ENCODE measurements at regions not wholly inside any gene's neighbourhood (a gene's known extent, or its start where the extent isn't known, plus 50 kb on each side); places are given as distances from the start of the nearest gene placed in this dataset.

GRCh38 chr1:166673722-166674121 is 165.6 kb upstream of the POGK start:
- H3K4me3 ChIP-seq (replicated peaks in 1 of 3; ENCODE audit: insufficient read depth in 1 of 3, low read depth in 1 of 3, low read length in 3 of 3) = no peak overlapping the region
- H3K36me3 ChIP-seq (ENCODE audit: control insufficient read depth in 2 of 2, extremely low read depth in 1 of 2, insufficient read depth in 2 of 2, low read length in 2 of 2) = no peaks in the 10 kb centered on the region
- H3K27me3 ChIP-seq (ENCODE audit: control insufficient read depth in 2 of 2, insufficient read depth in 2 of 2, low read length in 2 of 2) = no peaks in the 10 kb centered on the region
- H3K9ac ChIP-seq (replicated peaks; ENCODE audit: extremely low read depth, insufficient read depth, low read length) = no peak overlapping the region
- H3K9me3 ChIP-seq (replicated peaks; ENCODE audit: control insufficient read depth, insufficient read depth, low read length) = no peaks in the 10 kb centered on the region
- POLR2A ChIA-PET = no interaction called here
- no peaks in the 10 kb centered on the region for H4K20me1 ChIP-seq (replicated peaks; ENCODE audit: control insufficient read depth, extremely low read depth, insufficient read depth, low read length)
- no peak overlapping the region for H2AFZ ChIP-seq (ENCODE audit: low read depth, low read length)
- H3K4me1 ChIP-seq (ENCODE audit: control insufficient read depth, extremely low read depth, insufficient read depth, low read length) = no peaks in the 10 kb centered on the region
- dilution Hi-C loops (cut with MboI; ENCODE audit: extremely low pct_ligation_motif_present, low sequenced_read_pairs) = no loop called here
- intact Hi-C loops (cut with micrococcal nuclease) = no loop called here
- no TSS peak for BruUV-seq (replicated peaks)
- CTCF ChIA-PET = no interaction called here
- H3K79me2 ChIP-seq (ENCODE audit: control insufficient read depth, insufficient read depth, low read length) = no peaks in the 10 kb centered on the region
- no peak for DNase-seq (ENCODE audit: low read depth, low spot score)
- FAIRE-seq = no peak
- TF ChIP-seq FOS (IDR thresholded peaks at IDR 0.05; ENCODE audit: borderline replicate concordance, insufficient read depth, low read length) (no peak), MAX (IDR thresholded peaks at IDR 0.05; ENCODE audit: insufficient read depth, insufficient read length) (no peak), JUN (IDR thresholded peaks at IDR 0.05; ENCODE audit: borderline replicate concordance, insufficient read depth, insufficient read length, low read depth) (no peak), POLR2AphosphoS5 (IDR thresholded peaks at IDR 0.05; ENCODE audit: insufficient read depth, low read depth, low read length) (no peak), CTCF (IDR thresholded peaks at IDR 0.05; ENCODE audit: extremely low read depth in 1 of 2, insufficient read depth in 1 of 2, low read depth in 1 of 2, low read length in 2 of 2) (no peak), MYC (IDR thresholded peaks at IDR 0.05; ENCODE audit: low read depth, low read length) (no peak)
- H3K9me1 ChIP-seq (replicated peaks; ENCODE audit: control insufficient read depth, extremely low read depth, insufficient read depth, low read length) = no peaks in the 10 kb centered on the region
- no peak overlapping the region for H3K4me2 ChIP-seq (ENCODE audit: insufficient read depth, low read length)
- no peak overlapping the region for H3K27ac ChIP-seq (ENCODE audit: insufficient read depth, low read depth, low read length)

- H3K9ac ChIP-seq (replicated peaks; ENCODE audit: extremely low read depth, insufficient read depth, low read length) = no peak overlapping the region
- ChIA-PET CTCF (no interaction called here), POLR2A (no interaction called here)
- no peak for TF ChIP-seq MAX (IDR thresholded peaks at IDR 0.05; ENCODE audit: insufficient read depth, insufficient read length)
- no peak for TF ChIP-seq JUN (IDR thresholded peaks at IDR 0.05; ENCODE audit: borderline replicate concordance, insufficient read depth, insufficient read length, low read depth)
- no peak for TF ChIP-seq GATA2 (IDR thresholded peaks at IDR 0.05; ENCODE audit: insufficient read depth, insufficient read length, low read depth, low read length)
- TF ChIP-seq FOS (IDR thresholded peaks at IDR 0.05; ENCODE audit: borderline replicate concordance, insufficient read depth, low read length) = no peak
- TF ChIP-seq MYC (IDR thresholded peaks at IDR 0.05; ENCODE audit: low read depth, low read length) = no peak
- TF ChIP-seq POLR2AphosphoS5 (IDR thresholded peaks at IDR 0.05; ENCODE audit: insufficient read depth, low read depth, low read length) = no peak
- TF ChIP-seq CTCF (IDR thresholded peaks at IDR 0.05; ENCODE audit: extremely low read depth in 1 of 2, insufficient read depth in 1 of 2, low read depth in 1 of 2, low read length in 2 of 2) = no peak
- TF ChIP-seq EZH2 (IDR thresholded peaks at IDR 0.05; ENCODE audit: borderline replicate concordance, low read depth, low read length, severe bottlenecking) = no peak
- no peak for TF ChIP-seq POLR2A (IDR thresholded peaks at IDR 0.05; ENCODE audit: low read depth, low read length)
- no peak overlapping the region for H2AFZ ChIP-seq (ENCODE audit: low read depth, low read length)
- H3K27ac ChIP-seq (ENCODE audit: insufficient read depth, low read depth, low read length) = no peak overlapping the region
- no peak overlapping the region for H3K4me2 ChIP-seq (ENCODE audit: insufficient read depth, low read length)
- dilution Hi-C loops (cut with MboI; ENCODE audit: extremely low pct_ligation_motif_present, low sequenced_read_pairs) (no loop called here), intact Hi-C loops (cut with micrococcal nuclease) (no loop called here)
- BruUV-seq (replicated peaks) = no TSS peak
- no peaks in the 10 kb centered on the region for H3K9me3 ChIP-seq (replicated peaks; ENCODE audit: control insufficient read depth, insufficient read depth, low read length)
- H3K79me2 ChIP-seq (ENCODE audit: control insufficient read depth, insufficient read depth, low read length) = no peaks in the 10 kb centered on the region
- H3K36me3 ChIP-seq (ENCODE audit: control insufficient read depth in 2 of 2, extremely low read depth in 1 of 2, insufficient read depth in 2 of 2, low read length in 2 of 2) = no peaks in the 10 kb centered on the region
- H3K9me1 ChIP-seq (replicated peaks; ENCODE audit: control insufficient read depth, extremely low read depth, insufficient read depth, low read length) = no peaks in the 10 kb centered on the region
- no peaks in the 10 kb centered on the region for H3K4me1 ChIP-seq (ENCODE audit: control insufficient read depth, extremely low read depth, insufficient read depth, low read length)
- no peaks in the 10 kb centered on the region for H3K27me3 ChIP-seq (ENCODE audit: control insufficient read depth in 2 of 2, insufficient read depth in 2 of 2, low read length in 2 of 2)
- FAIRE-seq (no peak), DNase-seq (ENCODE audit: low read depth, low spot score) (no peak)
- no peaks in the 10 kb centered on the region for H4K20me1 ChIP-seq (replicated peaks; ENCODE audit: control insufficient read depth, extremely low read depth, insufficient read depth, low read length)
- H3K4me3 ChIP-seq (replicated peaks in 1 of 3; ENCODE audit: insufficient read depth in 1 of 3, low read depth in 1 of 3, low read length in 3 of 3) = no peak overlapping the region
Measured at GRCh38 chr1:166675213-166675612, 164.1 kb upstream of the POGK start.

Measured in endothelial cell of umbilical vein (primary cell).